ENCODE measurements at regions not wholly inside any gene's neighbourhood (a gene's known extent, or its start where the extent isn't known, plus 50 kb on each side); places are given as distances from the start of the nearest gene placed in this dataset.

GRCh38 chr12:83865431-83865830, 1047.2 kb downstream of the SLC6A15 start:
- Histone ChIP-seq H3K27ac (ENCODE audit: low read depth, low read length) (no peak overlapping the region), H3K4me3 (ENCODE audit: low read length) (no peak overlapping the region), H4K8ac (ENCODE audit: low read depth, low read length) (no peak overlapping the region), H3K18ac (ENCODE audit: low read length) (no peak overlapping the region), H2BK5ac (ENCODE audit: low read length) (no peak overlapping the region), H3K36me3 (ENCODE audit: control insufficient read depth, insufficient read depth, low read length) (no peaks in the 10 kb centered on the region), H3K56ac (ENCODE audit: low read length) (no peak overlapping the region), H2BK15ac (replicated peaks; ENCODE audit: low read depth) (no peak overlapping the region), H3K79me1 (ENCODE audit: low read length) (no peaks in the 10 kb centered on the region), H2AK5ac (ENCODE audit: low read length) (no peak overlapping the region), H3K79me2 (ENCODE audit: control insufficient read depth, insufficient read depth, low read length) (no peaks in the 10 kb centered on the region), H3K9ac (ENCODE audit: low read length) (no peak overlapping the region), H2BK120ac (ENCODE audit: low read depth, low read length) (no peak overlapping the region), H3K4me2 (ENCODE audit: low read length) (no peak overlapping the region), H3K4me1 (ENCODE audit: control insufficient read depth, low read depth, low read length) (no peaks in the 10 kb centered on the region), H3K23ac (ENCODE audit: low read length) (no peak overlapping the region), H3K4ac (ENCODE audit: low read depth, low read length) (no peak overlapping the region), H3K27me3 (ENCODE audit: insufficient read depth, low read length, poor library complexity) (no peaks in the 10 kb centered on the region), H4K5ac (ENCODE audit: low read length) (no peak overlapping the region)
- DNase-seq, result no peak
- no CpG with 5 or more reads among the region's 1 CpG for WGBS (ENCODE audit: extremely low coverage, insufficient coverage, low lambda C conversion rate)

GRCh38 chr12:83864054-83864453, 1048.5 kb downstream of the SLC6A15 start:
- DNase-seq, result no peak
- no CpG with 5 or more reads among the region's 2 CpGs for WGBS (ENCODE audit: extremely low coverage, insufficient coverage, low lambda C conversion rate)
- H3K23ac ChIP-seq (ENCODE audit: low read length), result no peak overlapping the region

GRCh38 chr12:83859021-83859420, 1053.6 kb downstream of the SLC6A15 start:
- Histone ChIP-seq H3K4me2 (ENCODE audit: low read length) (no peak overlapping the region), H3K79me1 (ENCODE audit: low read length) (no peaks in the 10 kb centered on the region), H3K36me3 (ENCODE audit: control insufficient read depth, insufficient read depth, low read length) (no peaks in the 10 kb centered on the region), H2AK5ac (ENCODE audit: low read length) (no peak overlapping the region), H3K18ac (ENCODE audit: low read length) (no peak overlapping the region), H4K8ac (ENCODE audit: low read depth, low read length) (no peak overlapping the region), H3K56ac (ENCODE audit: low read length) (no peak overlapping the region), H3K4me1 (ENCODE audit: control insufficient read depth, low read depth, low read length) (no peaks in the 10 kb centered on the region), H2BK120ac (ENCODE audit: low read depth, low read length) (no peak overlapping the region), H3K79me2 (ENCODE audit: control insufficient read depth, insufficient read depth, low read length) (no peaks in the 10 kb centered on the region), H3K27ac (ENCODE audit: low read depth, low read length) (no peak overlapping the region), H2BK15ac (replicated peaks; ENCODE audit: low read depth) (no peak overlapping the region), H3K4ac (ENCODE audit: low read depth, low read length) (no peak overlapping the region), H3K4me3 (ENCODE audit: low read length) (no peak overlapping the region), H3K9ac (ENCODE audit: low read length) (no peak overlapping the region), H3K27me3 (ENCODE audit: insufficient read depth, low read length, poor library complexity) (no peaks in the 10 kb centered on the region), H2BK5ac (ENCODE audit: low read length) (no peak overlapping the region), H4K5ac (ENCODE audit: low read length) (no peak overlapping the region), H3K23ac (ENCODE audit: low read length) (no peak overlapping the region)
- no peak for DNase-seq

More at GRCh38 chr12:83864054-83864453, 1048.5 kb downstream of the SLC6A15 start:
- Histone ChIP-seq H2BK15ac (replicated peaks; ENCODE audit: low read depth) (no peak overlapping the region), H3K27me3 (ENCODE audit: insufficient read depth, low read length, poor library complexity) (no peaks in the 10 kb centered on the region), H3K56ac (ENCODE audit: low read length) (no peak overlapping the region), H3K4me2 (ENCODE audit: low read length) (no peak overlapping the region), H2BK120ac (ENCODE audit: low read depth, low read length) (no peak overlapping the region), H3K4me3 (ENCODE audit: low read length) (no peak overlapping the region), H4K8ac (ENCODE audit: low read depth, low read length) (no peak overlapping the region), H3K79me2 (ENCODE audit: control insufficient read depth, insufficient read depth, low read length) (no peaks in the 10 kb centered on the region), H3K9ac (ENCODE audit: low read length) (no peak overlapping the region), H3K18ac (ENCODE audit: low read length) (no peak overlapping the region), H2BK5ac (ENCODE audit: low read length) (no peak overlapping the region), H4K5ac (ENCODE audit: low read length) (no peak overlapping the region), H3K4me1 (ENCODE audit: control insufficient read depth, low read depth, low read length) (no peaks in the 10 kb centered on the region), H3K4ac (ENCODE audit: low read depth, low read length) (no peak overlapping the region), H3K79me1 (ENCODE audit: low read length) (no peaks in the 10 kb centered on the region), H3K36me3 (ENCODE audit: control insufficient read depth, insufficient read depth, low read length) (no peaks in the 10 kb centered on the region), H3K27ac (ENCODE audit: low read depth, low read length) (no peak overlapping the region), H2AK5ac (ENCODE audit: low read length) (no peak overlapping the region)

- Histone ChIP-seq H3K79me1 (ENCODE audit: low read length) (no peaks in the 10 kb centered on the region), H3K4me1 (ENCODE audit: control insufficient read depth, low read depth, low read length) (no peaks in the 10 kb centered on the region), H3K4me2 (ENCODE audit: low read length) (no peak overlapping the region), H3K36me3 (ENCODE audit: control insufficient read depth, insufficient read depth, low read length) (no peaks in the 10 kb centered on the region), H3K23ac (ENCODE audit: low read length) (no peak overlapping the region), H3K4me3 (ENCODE audit: low read length) (no peak overlapping the region), H2AK5ac (ENCODE audit: low read length) (no peak overlapping the region), H2BK5ac (ENCODE audit: low read length) (no peak overlapping the region), H3K4ac (ENCODE audit: low read depth, low read length) (no peak overlapping the region), H3K79me2 (ENCODE audit: control insufficient read depth, insufficient read depth, low read length) (no peaks in the 10 kb centered on the region), H3K56ac (ENCODE audit: low read length) (no peak overlapping the region), H2BK15ac (replicated peaks; ENCODE audit: low read depth) (no peak overlapping the region), H3K27ac (ENCODE audit: low read depth, low read length) (no peak overlapping the region), H3K27me3 (ENCODE audit: insufficient read depth, low read length, poor library complexity) (no peaks in the 10 kb centered on the region), H2BK120ac (ENCODE audit: low read depth, low read length) (no peak overlapping the region), H3K9ac (ENCODE audit: low read length) (no peak overlapping the region), H4K8ac (ENCODE audit: low read depth, low read length) (no peak overlapping the region), H4K5ac (ENCODE audit: low read length) (no peak overlapping the region), H3K18ac (ENCODE audit: low read length) (no peak overlapping the region)
- DNase-seq, result no peak
Measured at GRCh38 chr12:83856803-83857202, 1055.8 kb downstream of the SLC6A15 start.

- Histone ChIP-seq H3K4ac (ENCODE audit: low read depth, low read length) (no peak overlapping the region), H3K79me1 (ENCODE audit: low read length) (no peaks in the 10 kb centered on the region), H4K5ac (ENCODE audit: low read length) (no peak overlapping the region), H3K18ac (ENCODE audit: low read length) (no peak overlapping the region), H3K36me3 (ENCODE audit: control insufficient read depth, insufficient read depth, low read length) (no peaks in the 10 kb centered on the region), H2BK5ac (ENCODE audit: low read length) (no peak overlapping the region), H3K4me3 (ENCODE audit: low read length) (no peak overlapping the region), H3K79me2 (ENCODE audit: control insufficient read depth, insufficient read depth, low read length) (no peaks in the 10 kb centered on the region), H2BK15ac (replicated peaks; ENCODE audit: low read depth) (no peak overlapping the region), H2AK5ac (ENCODE audit: low read length) (no peak overlapping the region), H2BK120ac (ENCODE audit: low read depth, low read length) (no peak overlapping the region), H3K9ac (ENCODE audit: low read length) (no peak overlapping the region), H3K27ac (ENCODE audit: low read depth, low read length) (no peak overlapping the region), H3K27me3 (ENCODE audit: insufficient read depth, low read length, poor library complexity) (no peaks in the 10 kb centered on the region), H3K4me1 (ENCODE audit: control insufficient read depth, low read depth, low read length) (no peaks in the 10 kb centered on the region), H3K23ac (ENCODE audit: low read length) (no peak overlapping the region), H4K8ac (ENCODE audit: low read depth, low read length) (no peak overlapping the region), H3K56ac (ENCODE audit: low read length) (no peak overlapping the region), H3K4me2 (ENCODE audit: low read length) (no peak overlapping the region)
- no CpG with 5 or more reads among the region's 2 CpGs for WGBS (ENCODE audit: extremely low coverage, insufficient coverage, low lambda C conversion rate)
- no peak for DNase-seq
Measured at GRCh38 chr12:83850531-83850930, 1062.1 kb downstream of the SLC6A15 start.

- H3K27ac ChIP-seq (ENCODE audit: low read depth, low read length), result no peak overlapping the region
Measured at GRCh38 chr12:83848702-83849101, 1063.9 kb downstream of the SLC6A15 start.

More at GRCh38 chr12:83848702-83849101, 1063.9 kb downstream of the SLC6A15 start:
- no CpG with 5 or more reads among the region's 1 CpG for WGBS (ENCODE audit: extremely low coverage, insufficient coverage, low lambda C conversion rate)
- no peak overlapping the region for H4K5ac ChIP-seq (ENCODE audit: low read length)
- no peaks in the 10 kb centered on the region for H3K36me3 ChIP-seq (ENCODE audit: control insufficient read depth, insufficient read depth, low read length)
- no peak overlapping the region for H3K23ac ChIP-seq (ENCODE audit: low read length)
- DNase-seq, result no peak
- H2BK15ac ChIP-seq (replicated peaks; ENCODE audit: low read depth), result no peak overlapping the region
- no peak overlapping the region for H2BK5ac ChIP-seq (ENCODE audit: low read length)
- H2AK5ac ChIP-seq (ENCODE audit: low read length), result no peak overlapping the region
- no peak overlapping the region for H3K4me2 ChIP-seq (ENCODE audit: low read length)
- no peak overlapping the region for H3K18ac ChIP-seq (ENCODE audit: low read length)
- H3K9ac ChIP-seq (ENCODE audit: low read length), result no peak overlapping the region
- H3K56ac ChIP-seq (ENCODE audit: low read length), result no peak overlapping the region
- no peaks in the 10 kb centered on the region for H3K79me2 ChIP-seq (ENCODE audit: control insufficient read depth, insufficient read depth, low read length)
- H3K79me1 ChIP-seq (ENCODE audit: low read length), result no peaks in the 10 kb centered on the region
- no peaks in the 10 kb centered on the region for H3K27me3 ChIP-seq (ENCODE audit: insufficient read depth, low read length, poor library complexity)
- H3K4me3 ChIP-seq (ENCODE audit: low read length), result no peak overlapping the region
- H2BK120ac ChIP-seq (ENCODE audit: low read depth, low read length), result no peak overlapping the region
- no peak overlapping the region for H3K4ac ChIP-seq (ENCODE audit: low read depth, low read length)
- H4K8ac ChIP-seq (ENCODE audit: low read depth, low read length), result no peak overlapping the region
- no peaks in the 10 kb centered on the region for H3K4me1 ChIP-seq (ENCODE audit: control insufficient read depth, low read depth, low read length)
